ENCODE measurements at regions not wholly inside any gene's neighbourhood (a gene's known extent, or its start where the extent isn't known, plus 50 kb on each side); places are given as distances from the start of the nearest gene placed in this dataset.
"Not testable (repeated sequence)": the region's sequence is repeated elsewhere in the genome, so short reads cannot be mapped to it uniquely, and the experiment has no call there.

DNA sequence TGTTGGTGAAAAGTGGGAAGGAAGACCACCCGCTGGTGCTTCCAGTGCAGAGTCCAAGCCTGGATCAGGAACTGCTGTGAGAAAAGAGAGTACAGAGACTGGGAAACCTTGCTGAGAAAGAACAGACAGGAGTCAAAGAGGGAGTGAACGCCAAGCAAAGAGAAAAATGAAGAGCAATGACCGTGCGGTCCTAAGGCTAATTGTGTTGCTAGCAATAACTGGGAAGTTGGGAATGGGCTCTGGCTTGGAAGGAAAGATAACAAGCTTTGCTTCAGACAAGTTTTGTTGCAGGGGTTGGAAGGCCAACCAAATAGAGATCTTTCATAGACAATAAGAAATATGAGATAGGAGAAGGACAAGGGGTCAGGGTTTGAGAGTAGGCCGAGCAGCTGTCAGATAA, 55.0 kb upstream of the PAX8 start:
- POLR2A ChIA-PET; H3K27ac ChIP-seq (ENCODE audit: low read depth, low read length); DNase-seq; H3K9me3 ChIP-seq (ENCODE audit: low read length); H3K36me3 ChIP-seq (ENCODE audit: insufficient read depth, low read length); H3K9me3 Mint-ChIP-seq; H3K4me1 ChIP-seq (ENCODE audit: insufficient read depth, low read length); H3K4me3 ChIP-seq (ENCODE audit: low read length); H3K27me3 ChIP-seq (ENCODE audit: insufficient read depth, low read length, poor library complexity, severe bottlenecking); H3K4me1 Mint-ChIP-seq; H3K36me3 Mint-ChIP-seq; CTCF ChIA-PET; H3K27ac Mint-ChIP-seq; H3K4me3 Mint-ChIP-seq: not testable (repeated sequence)
- H3K27me3 Mint-ChIP-seq = peaks cover 6 to 22% of the 10 kb centered on the region in 2 donors

DNA sequence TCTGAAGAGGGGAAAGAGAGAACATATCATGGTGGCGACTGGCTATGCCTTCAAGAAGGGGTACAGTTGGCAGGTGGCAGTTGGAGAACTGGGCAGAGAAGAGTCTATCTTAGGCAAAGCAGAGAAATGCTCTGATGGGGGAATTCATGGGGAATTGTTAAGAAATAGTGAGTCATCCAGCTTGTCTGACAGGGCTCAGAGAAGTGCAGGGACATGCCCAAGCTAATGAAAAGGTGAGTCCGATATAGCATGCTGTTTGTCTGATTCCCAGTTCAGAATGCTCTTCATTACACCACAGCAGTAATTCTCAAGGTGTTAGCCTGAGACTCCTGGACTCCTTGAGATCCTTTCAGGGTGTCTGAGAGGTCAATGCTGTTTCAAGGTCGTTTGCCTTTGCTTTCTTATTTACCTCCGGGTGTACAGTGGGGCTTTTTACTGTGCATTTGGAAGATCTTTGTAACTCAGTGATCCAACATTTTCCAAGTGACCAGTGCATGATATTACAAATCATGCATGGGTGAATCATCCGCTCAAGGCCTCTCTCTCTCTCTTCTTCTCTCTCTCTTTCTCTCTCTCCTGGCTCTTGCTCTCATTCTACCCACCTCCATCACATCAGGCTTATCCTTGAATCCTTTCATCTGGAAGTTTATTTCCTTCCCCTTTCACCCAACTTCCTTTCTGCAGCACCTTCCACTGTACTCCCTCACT, 51.5 kb upstream of the PAX8 start:
- H3K4me1 ChIP-seq (ENCODE audit: insufficient read depth, low read length); H3K9me3 Mint-ChIP-seq; H3K27me3 ChIP-seq (ENCODE audit: insufficient read depth, low read length, poor library complexity, severe bottlenecking); CTCF ChIA-PET; H3K27ac Mint-ChIP-seq; H3K4me3 ChIP-seq (ENCODE audit: low read length); POLR2A ChIA-PET; H3K27ac ChIP-seq (ENCODE audit: low read depth, low read length); DNase-seq; H3K9me3 ChIP-seq (ENCODE audit: low read length); H3K4me3 Mint-ChIP-seq; H3K36me3 ChIP-seq (ENCODE audit: insufficient read depth, low read length); H3K36me3 Mint-ChIP-seq; H3K4me1 Mint-ChIP-seq: not testable (repeated sequence)
- peaks cover 4 to 31% of the 10 kb centered on the region in 2 donors for H3K27me3 Mint-ChIP-seq

DNA sequence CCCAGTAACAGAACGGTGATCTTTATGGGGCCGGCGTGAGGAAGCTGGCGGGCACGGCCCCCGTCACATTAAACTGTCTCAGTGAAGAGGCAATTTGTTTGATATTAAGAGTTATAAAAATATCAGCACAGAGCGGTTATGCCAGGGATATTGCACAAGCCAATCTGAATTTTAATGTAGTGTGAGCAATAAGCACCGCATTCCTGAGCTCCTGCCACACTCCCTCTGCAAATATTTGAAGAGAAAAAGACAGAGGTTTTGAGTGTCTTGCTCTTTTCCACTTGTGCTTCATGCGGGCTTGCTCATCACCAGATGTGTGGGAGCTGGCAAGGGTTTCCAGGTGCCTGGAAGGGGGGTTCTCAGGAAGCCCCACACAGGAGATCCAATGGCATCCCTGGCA, 50.3 kb upstream of the PAX8 start:
- H3K9me3 Mint-ChIP-seq; H3K27ac ChIP-seq (ENCODE audit: low read depth, low read length); H3K27me3 ChIP-seq (ENCODE audit: insufficient read depth, low read length, poor library complexity, severe bottlenecking); H3K27ac Mint-ChIP-seq; H3K36me3 ChIP-seq (ENCODE audit: insufficient read depth, low read length); CTCF ChIA-PET; POLR2A ChIA-PET; H3K36me3 Mint-ChIP-seq; H3K4me1 ChIP-seq (ENCODE audit: insufficient read depth, low read length); H3K4me3 ChIP-seq (ENCODE audit: low read length); H3K9me3 ChIP-seq (ENCODE audit: low read length); DNase-seq; H3K4me3 Mint-ChIP-seq: not testable (repeated sequence)
- H3K27me3 Mint-ChIP-seq = peaks cover 7 to 36% of the 10 kb centered on the region in 2 donors
- peaks cover 11 to 15% (median 14%) of the 10 kb centered on the region in 3 donors for H3K4me1 Mint-ChIP-seq

DNA sequence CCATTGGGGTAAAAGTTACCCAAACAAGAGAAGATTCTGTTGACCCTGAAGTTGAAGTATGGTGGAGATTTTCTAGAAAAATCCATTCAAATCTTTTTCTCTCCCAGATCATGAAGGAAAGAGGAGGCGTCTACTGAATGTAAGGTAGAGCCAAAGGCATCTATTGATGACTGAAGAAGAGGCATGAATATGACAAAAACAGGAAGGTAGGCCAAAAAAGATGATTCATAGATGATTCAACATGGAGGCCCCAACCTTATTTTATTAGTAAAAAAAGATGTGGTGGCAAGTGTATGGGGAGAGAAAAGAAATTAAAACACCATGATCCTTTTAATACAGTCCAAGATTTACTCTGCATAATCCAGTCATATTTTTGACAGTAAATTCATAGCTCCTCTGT, 49.9 kb upstream of the PAX8 start:
- H3K9me3 ChIP-seq (ENCODE audit: low read length); POLR2A ChIA-PET; H3K4me1 ChIP-seq (ENCODE audit: insufficient read depth, low read length); DNase-seq; H3K27me3 ChIP-seq (ENCODE audit: insufficient read depth, low read length, poor library complexity, severe bottlenecking); H3K36me3 Mint-ChIP-seq; H3K4me3 ChIP-seq (ENCODE audit: low read length); CTCF ChIA-PET; H3K27ac Mint-ChIP-seq; H3K27ac ChIP-seq (ENCODE audit: low read depth, low read length); H3K4me3 Mint-ChIP-seq; H3K9me3 Mint-ChIP-seq; H3K36me3 ChIP-seq (ENCODE audit: insufficient read depth, low read length): not testable (repeated sequence)
- peaks cover 7 to 36% of the 10 kb centered on the region in 2 donors for H3K27me3 Mint-ChIP-seq
- H3K4me1 Mint-ChIP-seq = peaks cover 11 to 15% (median 14%) of the 10 kb centered on the region in 3 donors
